Rectal smooth muscle tissue (tissue), 1 donor: ENCODE measurements at regions not wholly inside any gene's neighbourhood (a gene's known extent, or its start where the extent isn't known, plus 50 kb on each side); places are given as distances from the start of the nearest gene placed in this dataset.
"Not testable (repeated sequence)": the region's sequence is repeated elsewhere in the genome, so short reads cannot be mapped to it uniquely, and the experiment has no call there.

Experiments
- H3K27ac ChIP-seq: one replicate; pipeline ENCODE4 v1.7.0; 2013; ENCODE audit warnings: low read depth, low read length, inconsistent platforms
- H3K27me3 ChIP-seq: one replicate; pipeline ENCODE4 v1.7.0; 2013; ENCODE audit warnings: low read length; ENCODE audit not compliant: control insufficient read depth, insufficient read depth
- H3K36me3 ChIP-seq: one replicate; pipeline ENCODE4 v1.7.0; 2013; ENCODE audit warnings: low read length; ENCODE audit not compliant: control insufficient read depth, insufficient read depth
- H3K4me1 ChIP-seq: one replicate; pipeline ENCODE4 v1.7.0; 2013; ENCODE audit warnings: low read length; ENCODE audit not compliant: control insufficient read depth, insufficient read depth
- H3K4me3 ChIP-seq: one replicate; pipeline ENCODE4 v1.7.0; 2013; ENCODE audit warnings: low read length
- H3K9ac ChIP-seq: one replicate; pipeline ENCODE4 v1.7.0; 2013; ENCODE audit warnings: low read length

GRCh38 chr16:63633706-63634445, 1488.0 kb downstream of the CDH11 start:
- not testable (repeated sequence) for H3K9ac ChIP-seq, H3K27ac ChIP-seq, H3K36me3 ChIP-seq, H3K27me3 ChIP-seq, H3K4me3 ChIP-seq, H3K4me1 ChIP-seq

GRCh38 chr16:63629272-63629671, 1492.6 kb downstream of the CDH11 start:
- no peaks in the 10 kb centered on the region for H3K27me3 ChIP-seq
- no peaks in the 10 kb centered on the region for H3K4me1 ChIP-seq
- H3K4me3 ChIP-seq: no peak overlapping the region
- H3K36me3 ChIP-seq: no peaks in the 10 kb centered on the region
- H3K9ac ChIP-seq: no peak overlapping the region
- H3K27ac ChIP-seq: no peak overlapping the region

GRCh38 chr16:63628812-63629211, 1493.1 kb downstream of the CDH11 start:
- Histone ChIP-seq H3K4me1 (no peaks in the 10 kb centered on the region), H3K36me3 (no peaks in the 10 kb centered on the region), H3K27me3 (no peaks in the 10 kb centered on the region), H3K4me3 (no peak overlapping the region), H3K9ac (no peak overlapping the region), H3K27ac (no peak overlapping the region)

GRCh38 chr16:63625126-63625525, 1496.7 kb downstream of the CDH11 start:
- Histone ChIP-seq H3K27ac (no peak overlapping the region), H3K36me3 (no peaks in the 10 kb centered on the region), H3K4me3 (no peak overlapping the region), H3K4me1 (no peaks in the 10 kb centered on the region), H3K9ac (no peak overlapping the region), H3K27me3 (no peaks in the 10 kb centered on the region)

- Histone ChIP-seq H3K9ac (no peak overlapping the region), H3K27me3 (no peaks in the 10 kb centered on the region), H3K27ac (no peak overlapping the region), H3K36me3 (no peaks in the 10 kb centered on the region), H3K4me3 (no peak overlapping the region), H3K4me1 (no peaks in the 10 kb centered on the region)
These were observed 1498.3 kb downstream of the CDH11 start for GRCh38 chr16:63623551-63624039.

GRCh38 chr16:63618896-63619485, 1502.9 kb downstream of the CDH11 start:
- Histone ChIP-seq H3K9ac (no peak overlapping the region), H3K27me3 (no peaks in the 10 kb centered on the region), H3K4me1 (no peaks in the 10 kb centered on the region), H3K4me3 (no peak overlapping the region), H3K36me3 (no peaks in the 10 kb centered on the region), H3K27ac (no peak overlapping the region)

- H3K4me1 ChIP-seq: no peaks in the 10 kb centered on the region
- no peaks in the 10 kb centered on the region for H3K27me3 ChIP-seq
- no peaks in the 10 kb centered on the region for H3K36me3 ChIP-seq
- H3K27ac ChIP-seq: no peak overlapping the region
- no peak overlapping the region for H3K9ac ChIP-seq
- peak overlapping the region; percentile 44 for H3K4me3 ChIP-seq
These were observed 1503.7 kb downstream of the CDH11 start for GRCh38 chr16:63617990-63618763.

- Histone ChIP-seq H3K27ac (no peak overlapping the region), H3K4me3 (peak overlapping the region; percentile 44), H3K4me1 (no peaks in the 10 kb centered on the region), H3K9ac (no peak overlapping the region), H3K36me3 (no peaks in the 10 kb centered on the region), H3K27me3 (no peaks in the 10 kb centered on the region)
These were observed 1504.5 kb downstream of the CDH11 start for GRCh38 chr16:63617047-63617989.

- no peaks in the 10 kb centered on the region for H3K27me3 ChIP-seq
- no peaks in the 10 kb centered on the region for H3K36me3 ChIP-seq
- no peak overlapping the region for H3K9ac ChIP-seq
- no peaks in the 10 kb centered on the region for H3K4me1 ChIP-seq
- no peak overlapping the region for H3K4me3 ChIP-seq
- no peak overlapping the region for H3K27ac ChIP-seq
These were observed 1507.4 kb downstream of the CDH11 start for GRCh38 chr16:63614429-63614828.

- H3K27me3 ChIP-seq: no peaks in the 10 kb centered on the region
- no peak overlapping the region for H3K27ac ChIP-seq
- no peak overlapping the region for H3K9ac ChIP-seq
- H3K4me3 ChIP-seq: no peak overlapping the region
- no peaks in the 10 kb centered on the region for H3K36me3 ChIP-seq
- H3K4me1 ChIP-seq: no peaks in the 10 kb centered on the region
These were observed 1508.2 kb downstream of the CDH11 start for GRCh38 chr16:63613701-63614100.

- Histone ChIP-seq H3K4me1 (no peaks in the 10 kb centered on the region), H3K9ac (no peak overlapping the region), H3K27ac (no peak overlapping the region), H3K36me3 (no peaks in the 10 kb centered on the region), H3K27me3 (no peaks in the 10 kb centered on the region), H3K4me3 (no peak overlapping the region)
These were observed 1509.2 kb downstream of the CDH11 start for GRCh38 chr16:63612462-63613227.
